PFSK-1 (cell line): ENCODE measurements at regions not wholly inside any gene's neighbourhood (a gene's known extent, or its start where the extent isn't known, plus 50 kb on each side); places are given as distances from the start of the nearest gene placed in this dataset.

Experiments
- POLR2AphosphoS5 ChIP-seq: IDR thresholded peaks from 2 replicates; pipeline ENCODE4 v1.6.1; 2012; ENCODE audit warnings: low read depth, mild to moderate bottlenecking, control low read depth, low read length, moderate library complexity
- SIN3A ChIP-seq: IDR thresholded peaks from 2 replicates; pipeline ENCODE4 v1.6.1; 2012; ENCODE audit warnings: mild to moderate bottlenecking, low read length, moderate library complexity, borderline replicate concordance; ENCODE audit not compliant: insufficient read depth
- TAF1 ChIP-seq: IDR thresholded peaks from 2 replicates; pipeline ENCODE4 v1.6.1; 2012; ENCODE audit warnings: low read length, control low read depth, borderline replicate concordance; ENCODE audit not compliant: insufficient read depth
- TF ChIP-seq, protein P1 (sequence below), 2 experiments: IDR thresholded peaks; 2 replicates each; pipeline versions ENCODE4 v1.6.1 to v1.8.0; 2011 to 2012; ENCODE audit warnings: low read depth in 2 of 2, low read length in 2 of 2, control low read depth in 1 of 2, inconsistent platforms in 1 of 2, mild to moderate bottlenecking in 1 of 2, moderate library complexity in 1 of 2; ENCODE audit not compliant: insufficient read depth in 1 of 2

DNA sequence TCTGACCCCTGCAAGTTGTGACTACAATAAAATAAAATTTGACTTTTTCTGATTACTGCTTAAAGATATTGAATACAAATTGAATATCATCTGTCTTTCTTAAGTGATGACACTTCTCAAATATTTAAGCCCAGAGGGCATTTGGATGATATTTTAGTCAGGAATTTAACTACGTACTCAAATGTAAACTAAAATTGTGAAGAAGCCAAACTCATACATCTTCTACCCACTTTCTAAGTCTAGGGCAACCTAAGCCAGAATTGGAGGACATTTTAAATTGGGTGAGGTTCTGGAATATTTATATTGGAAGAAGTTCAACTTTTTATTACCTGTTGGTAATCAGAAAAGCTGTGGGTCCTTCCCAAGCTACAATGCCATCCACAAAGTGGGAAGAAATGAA, 149.1 kb upstream of the WDR11 start:
- TF ChIP-seq POLR2AphosphoS5 (no peak), TAF1 (no peak), SIN3A (no peak)
- TF ChIP-seq, protein P1, sequence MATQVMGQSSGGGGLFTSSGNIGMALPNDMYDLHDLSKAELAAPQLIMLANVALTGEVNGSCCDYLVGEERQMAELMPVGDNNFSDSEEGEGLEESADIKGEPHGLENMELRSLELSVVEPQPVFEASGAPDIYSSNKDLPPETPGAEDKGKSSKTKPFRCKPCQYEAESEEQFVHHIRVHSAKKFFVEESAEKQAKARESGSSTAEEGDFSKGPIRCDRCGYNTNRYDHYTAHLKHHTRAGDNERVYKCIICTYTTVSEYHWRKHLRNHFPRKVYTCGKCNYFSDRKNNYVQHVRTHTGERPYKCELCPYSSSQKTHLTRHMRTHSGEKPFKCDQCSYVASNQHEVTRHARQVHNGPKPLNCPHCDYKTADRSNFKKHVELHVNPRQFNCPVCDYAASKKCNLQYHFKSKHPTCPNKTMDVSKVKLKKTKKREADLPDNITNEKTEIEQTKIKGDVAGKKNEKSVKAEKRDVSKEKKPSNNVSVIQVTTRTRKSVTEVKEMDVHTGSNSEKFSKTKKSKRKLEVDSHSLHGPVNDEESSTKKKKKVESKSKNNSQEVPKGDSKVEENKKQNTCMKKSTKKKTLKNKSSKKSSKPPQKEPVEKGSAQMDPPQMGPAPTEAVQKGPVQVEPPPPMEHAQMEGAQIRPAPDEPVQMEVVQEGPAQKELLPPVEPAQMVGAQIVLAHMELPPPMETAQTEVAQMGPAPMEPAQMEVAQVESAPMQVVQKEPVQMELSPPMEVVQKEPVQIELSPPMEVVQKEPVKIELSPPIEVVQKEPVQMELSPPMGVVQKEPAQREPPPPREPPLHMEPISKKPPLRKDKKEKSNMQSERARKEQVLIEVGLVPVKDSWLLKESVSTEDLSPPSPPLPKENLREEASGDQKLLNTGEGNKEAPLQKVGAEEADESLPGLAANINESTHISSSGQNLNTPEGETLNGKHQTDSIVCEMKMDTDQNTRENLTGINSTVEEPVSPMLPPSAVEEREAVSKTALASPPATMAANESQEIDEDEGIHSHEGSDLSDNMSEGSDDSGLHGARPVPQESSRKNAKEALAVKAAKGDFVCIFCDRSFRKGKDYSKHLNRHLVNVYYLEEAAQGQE (IDR thresholded peaks at IDR 0.05; ENCODE audit: insufficient read depth in 1 of 2, low read depth in 2 of 2, low read length in 2 of 2), result no peak
